Activated T-cell treated with anti-CD3 and anti-CD28 coated beads for 4 hours (primary cell): ENCODE measurements at regions not wholly inside any gene's neighbourhood (a gene's known extent, or its start where the extent isn't known, plus 50 kb on each side); places are given as distances from the start of the nearest gene placed in this dataset.

ENCODE experiments used
- DNase-seq: peaks from one replicate; pipeline ENCODE4 v3.0.0-alpha.2; 2020

DNA sequence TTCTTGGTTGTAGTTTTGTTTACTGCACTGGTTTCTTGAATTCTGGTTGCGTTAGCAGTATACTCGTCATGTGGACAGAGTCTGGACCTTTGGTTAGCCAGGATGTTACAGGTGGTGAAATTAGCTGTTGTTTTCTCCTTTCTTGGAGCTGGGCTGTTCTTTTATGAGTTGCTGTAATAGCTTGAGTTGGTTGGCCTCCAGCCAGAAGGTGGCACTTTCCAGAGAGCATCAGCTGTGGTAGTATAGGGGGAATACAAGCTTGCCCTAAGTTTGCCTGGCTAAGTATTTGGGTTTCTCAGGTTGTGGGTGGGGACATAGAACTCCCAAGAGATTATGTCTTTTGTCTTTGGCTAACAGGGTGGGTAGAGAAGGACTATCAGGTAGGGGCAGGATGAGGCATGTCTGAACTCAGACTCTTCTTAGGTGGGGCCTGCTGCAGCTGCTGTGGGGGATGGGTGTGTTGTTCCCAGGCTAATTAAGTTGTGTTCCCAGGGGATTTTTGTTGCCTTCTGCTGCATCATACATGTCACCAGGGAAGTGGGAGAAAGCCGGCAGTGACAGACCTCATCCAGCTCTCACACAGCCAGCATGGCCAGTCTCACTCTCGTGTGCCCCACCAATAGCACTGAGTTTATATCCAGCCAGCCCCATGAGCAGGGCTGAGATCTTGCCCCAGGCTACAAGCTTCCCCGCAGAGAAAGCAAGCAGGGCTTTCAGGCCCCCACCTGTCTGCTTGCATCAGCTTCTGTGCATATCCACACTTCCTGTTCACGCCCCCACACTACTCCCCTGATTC, 246.7 kb upstream of the TPK1 start:
- DNase-seq, result no peak

DNA sequence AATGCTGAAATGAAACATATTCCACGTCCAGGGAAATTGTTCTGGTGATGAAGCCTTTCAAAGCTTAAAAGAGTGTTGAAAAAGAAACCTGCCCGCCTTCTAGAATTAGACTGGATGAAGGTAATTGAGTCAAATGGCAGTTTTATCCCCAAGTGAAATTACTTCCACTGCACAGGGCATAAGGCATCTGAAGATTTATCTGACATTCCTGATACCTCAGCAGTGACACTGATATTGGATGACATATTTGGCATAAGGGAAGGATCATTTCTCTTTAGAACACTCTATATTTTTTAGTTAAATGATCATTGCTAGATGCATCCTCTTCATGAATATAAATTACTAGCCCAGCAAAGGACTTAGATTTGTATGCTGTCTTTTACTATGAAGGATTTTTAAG, 229.6 kb upstream of the TPK1 start:
- no peak for DNase-seq

- no peak for DNase-seq
Measured at GRCh38 chr7:145064114-145064513, 228.3 kb upstream of the TPK1 start.

- no peak for DNase-seq
Measured at GRCh38 chr7:145053781-145054180, 217.9 kb upstream of the TPK1 start.

GRCh38 chr7:145050415-145050814, 214.6 kb upstream of the TPK1 start:
- DNase-seq, result no peak

DNA sequence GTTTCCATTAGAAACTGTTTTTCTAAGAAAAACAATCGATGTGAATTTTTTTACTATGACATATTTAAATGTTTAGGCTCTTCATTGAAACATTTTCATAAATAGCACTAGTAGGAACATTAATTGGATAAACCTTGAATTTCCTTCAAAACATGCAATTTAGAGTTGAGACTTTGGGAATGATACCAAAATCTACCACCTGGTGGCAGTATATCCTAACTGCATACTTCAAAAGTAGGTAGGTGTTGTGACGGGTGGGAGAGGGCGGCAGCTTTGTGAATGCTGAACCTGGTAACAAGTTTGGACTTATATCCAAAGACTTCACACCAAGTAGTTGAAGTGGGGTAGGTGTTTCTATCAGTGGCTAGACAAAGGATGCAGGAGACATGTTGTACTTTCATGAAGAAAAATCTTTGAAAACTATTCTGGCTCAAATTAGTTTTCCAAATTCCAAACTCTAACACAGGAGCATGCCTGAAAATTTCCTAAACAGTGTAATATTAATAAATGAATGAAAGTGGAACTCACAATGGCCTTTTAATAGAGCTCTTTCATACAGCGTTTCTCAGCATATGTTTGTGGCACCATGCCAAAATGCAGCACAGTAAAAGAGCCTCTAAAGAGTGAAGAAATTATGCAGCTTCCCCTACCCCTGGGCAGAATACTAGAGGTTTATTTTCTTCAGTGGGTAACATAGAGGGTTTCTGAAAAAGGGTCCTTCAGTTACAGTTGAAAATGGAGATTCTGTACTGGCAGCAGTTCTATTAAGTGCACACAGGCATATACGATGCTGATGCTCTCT, 201.0 kb upstream of the TPK1 start:
- peak; percentile 31 for DNase-seq

GRCh38 chr7:145031162-145031561, 195.3 kb upstream of the TPK1 start:
- no peak for DNase-seq

GRCh38 chr7:145030754-145031153, 194.9 kb upstream of the TPK1 start:
- DNase-seq, result no peak

DNA sequence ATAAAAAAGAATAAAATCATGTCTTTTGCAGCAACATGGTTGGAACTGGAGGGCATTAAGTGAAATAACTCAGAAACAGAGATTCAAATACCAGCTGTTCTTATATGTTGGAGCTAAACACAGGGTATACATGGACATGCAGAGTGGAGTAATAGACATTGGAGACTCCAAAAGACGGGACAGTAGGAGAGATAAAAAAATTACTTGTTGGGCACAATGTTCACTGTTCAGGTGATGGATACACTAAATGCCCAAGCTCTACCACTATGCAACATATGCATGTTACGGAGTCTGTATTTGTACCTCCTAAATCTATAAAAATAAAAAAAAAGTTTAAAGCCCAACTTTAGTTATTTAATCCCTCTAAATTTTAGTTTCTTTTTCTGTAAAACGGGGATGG, 184.6 kb upstream of the TPK1 start:
- DNase-seq, result no peak

- no peak for DNase-seq
Measured at GRCh38 chr7:145016068-145016467, 180.2 kb upstream of the TPK1 start.

DNA sequence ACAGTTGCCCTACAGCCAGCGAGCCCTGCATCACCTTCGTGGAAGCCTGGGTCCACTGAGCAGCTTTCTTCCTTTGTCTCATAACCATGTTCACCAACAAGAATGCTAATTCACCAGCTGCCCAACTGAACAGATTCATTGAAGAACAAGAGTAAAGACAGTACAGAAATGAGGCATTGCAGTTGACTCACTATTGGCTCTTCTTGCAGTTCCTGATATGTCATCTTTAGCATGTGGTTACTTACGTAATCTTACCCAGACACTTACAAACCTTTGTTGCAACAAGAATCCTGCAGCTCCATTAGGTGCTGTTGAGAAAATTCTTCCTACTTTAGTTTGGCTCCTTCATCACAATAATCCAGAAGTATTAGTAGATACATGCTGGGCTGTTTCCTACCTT, 174.0 kb upstream of the TPK1 start:
- DNase-seq, result no peak

DNA sequence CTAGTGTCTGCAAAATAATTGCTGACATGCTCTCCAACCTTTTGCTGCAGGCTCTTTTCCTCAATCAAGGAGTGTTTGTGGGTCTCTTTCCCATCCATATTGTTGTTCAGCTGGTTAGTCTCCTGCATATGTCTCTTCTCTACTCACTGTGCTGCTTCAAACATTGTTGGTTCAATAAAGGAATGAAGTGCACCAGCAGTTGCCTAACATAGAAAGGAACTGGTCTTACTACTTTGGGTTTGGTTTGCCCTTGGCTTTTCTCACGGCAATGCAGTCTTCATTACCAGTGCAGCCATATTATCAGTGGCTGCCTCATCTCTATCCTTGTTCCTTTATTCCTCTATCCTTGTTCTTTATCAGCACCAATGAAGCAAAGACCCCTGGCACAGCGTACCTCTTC, 169.7 kb upstream of the TPK1 start:
- DNase-seq, result no peak

DNA sequence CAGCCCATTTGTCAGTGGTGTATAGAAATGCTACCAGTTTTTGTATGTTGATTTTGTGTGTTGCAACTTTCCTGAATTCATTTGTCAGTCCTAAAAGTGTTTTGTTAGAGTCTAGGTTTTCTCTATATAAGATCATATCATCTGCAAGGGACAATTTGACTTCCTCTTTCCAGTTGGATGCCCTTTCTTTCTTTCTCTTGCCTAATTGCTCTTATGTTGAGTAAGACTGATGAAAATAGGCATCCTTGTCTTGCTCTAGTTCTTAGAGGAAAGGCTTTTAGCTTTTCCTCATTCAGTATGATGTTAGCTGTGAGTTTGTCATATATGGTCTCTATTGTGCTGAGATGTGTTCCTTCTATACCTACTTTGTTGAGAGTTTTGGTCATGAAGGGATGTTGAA, 161.7 kb upstream of the TPK1 start:
- DNase-seq, result no peak

- DNase-seq, result no peak
Measured at GRCh38 chr7:144995495-144995894, 159.6 kb upstream of the TPK1 start.

GRCh38 chr7:144991041-144991440, 155.2 kb upstream of the TPK1 start:
- DNase-seq, result no peak

- DNase-seq, result no peak
Measured at GRCh38 chr7:144987686-144988085, 151.8 kb upstream of the TPK1 start.

GRCh38 chr7:144982133-144982532, 146.3 kb upstream of the TPK1 start:
- DNase-seq, result no peak

GRCh38 chr7:144975882-144976281, 140.0 kb upstream of the TPK1 start:
- no peak for DNase-seq

- no peak for DNase-seq
Measured at GRCh38 chr7:144969787-144970186, 133.9 kb upstream of the TPK1 start.

DNA sequence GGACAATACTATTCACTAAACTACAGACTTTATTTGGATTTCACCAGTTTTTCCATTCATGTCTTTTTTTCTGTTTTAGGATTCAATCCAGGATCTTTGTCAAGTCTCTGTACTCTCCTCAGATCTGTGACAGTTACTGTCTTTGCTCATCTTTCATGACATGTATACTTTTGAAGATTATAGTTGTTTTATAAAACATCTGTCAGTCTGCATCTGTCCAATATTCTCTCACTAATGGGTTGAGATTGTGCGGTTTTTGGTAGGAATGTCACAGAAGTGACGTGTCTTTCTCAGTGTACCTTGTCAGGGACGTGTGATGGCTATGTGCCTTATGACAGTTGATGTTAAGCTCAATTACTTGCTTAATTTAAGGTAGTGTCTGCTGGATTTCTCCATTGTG, 124.9 kb upstream of the TPK1 start:
- no peak for DNase-seq

- DNase-seq, result no peak
Measured at GRCh38 chr7:144957998-144958397, 122.1 kb upstream of the TPK1 start.

GRCh38 chr7:144955422-144955821, 119.6 kb upstream of the TPK1 start:
- no peak for DNase-seq

GRCh38 chr7:144941127-144941526, 105.3 kb upstream of the TPK1 start:
- DNase-seq, result no peak

- DNase-seq, result no peak
Measured at GRCh38 chr7:144937199-144937598, 101.3 kb upstream of the TPK1 start.

DNA sequence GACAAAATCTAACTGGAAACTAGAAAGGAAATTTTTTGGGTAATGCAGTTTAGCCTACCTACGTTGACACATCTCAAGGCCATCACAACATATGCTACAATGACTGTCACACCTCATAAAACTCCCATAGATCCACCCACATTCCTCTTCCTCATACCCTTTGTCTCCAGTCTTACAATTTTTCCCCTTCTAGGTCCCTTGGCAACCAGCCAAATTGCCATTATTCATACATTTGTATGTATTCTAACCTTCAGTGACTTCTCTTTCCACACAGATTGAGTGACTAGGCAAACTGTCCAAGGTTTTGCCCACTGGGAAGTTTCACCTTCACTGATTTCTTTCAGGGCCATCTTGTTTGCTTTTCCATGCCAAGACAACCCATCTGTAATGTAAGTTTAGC, 100.5 kb upstream of the TPK1 start:
- no peak for DNase-seq
